Brain microvascular endothelial cell (primary cell): ENCODE measurements at regions not wholly inside any gene's neighbourhood (a gene's known extent, or its start where the extent isn't known, plus 50 kb on each side); places are given as distances from the start of the nearest gene placed in this dataset.

Source experiments
- DNase-seq: peaks from one replicate; pipeline ENCODE4 v3.0.0-alpha.2; 2020
- H3K27ac ChIP-seq: fragments of 250-450 bp; sonication (Bioruptor Pico); 2 replicates; pipeline ENCODE4 v1.5.1; 2020; ENCODE audit warnings: mild to moderate bottlenecking, moderate library complexity
- H3K27me3 ChIP-seq: fragments of 250-450 bp; sonication (Bioruptor Pico); replicated peaks from 2 replicates; pipeline ENCODE4 v1.5.1; 2020; ENCODE audit warnings: mild to moderate bottlenecking
- H3K36me3 ChIP-seq: fragments of 250-450 bp; sonication (Bioruptor Pico); replicated peaks from 2 replicates; pipeline ENCODE4 v1.5.1; 2020; ENCODE audit warnings: mild to moderate bottlenecking
- H3K4me3 ChIP-seq: 2 replicates; pipeline ENCODE4 v1.5.1; 2011; ENCODE audit warnings: low read depth, mild to moderate bottlenecking, control low read depth, low read length, moderate library complexity
- in situ Hi-C: cut with HindIII; loops from 2 replicates; pipeline ENCODE4 v1.10.0; 2017; ENCODE audit warnings: low sequenced_read_pairs, low pct_ligation_motif_present
- TF ChIP-seq, protein P1 (sequence below): IDR thresholded peaks from 2 replicates; pipeline ENCODE4 v1.5.1; 2011; ENCODE audit warnings: low read depth, mild to moderate bottlenecking, moderate library complexity, low read length, control low read depth, inconsistent platforms; ENCODE audit errors: missing control alignments

DNA sequence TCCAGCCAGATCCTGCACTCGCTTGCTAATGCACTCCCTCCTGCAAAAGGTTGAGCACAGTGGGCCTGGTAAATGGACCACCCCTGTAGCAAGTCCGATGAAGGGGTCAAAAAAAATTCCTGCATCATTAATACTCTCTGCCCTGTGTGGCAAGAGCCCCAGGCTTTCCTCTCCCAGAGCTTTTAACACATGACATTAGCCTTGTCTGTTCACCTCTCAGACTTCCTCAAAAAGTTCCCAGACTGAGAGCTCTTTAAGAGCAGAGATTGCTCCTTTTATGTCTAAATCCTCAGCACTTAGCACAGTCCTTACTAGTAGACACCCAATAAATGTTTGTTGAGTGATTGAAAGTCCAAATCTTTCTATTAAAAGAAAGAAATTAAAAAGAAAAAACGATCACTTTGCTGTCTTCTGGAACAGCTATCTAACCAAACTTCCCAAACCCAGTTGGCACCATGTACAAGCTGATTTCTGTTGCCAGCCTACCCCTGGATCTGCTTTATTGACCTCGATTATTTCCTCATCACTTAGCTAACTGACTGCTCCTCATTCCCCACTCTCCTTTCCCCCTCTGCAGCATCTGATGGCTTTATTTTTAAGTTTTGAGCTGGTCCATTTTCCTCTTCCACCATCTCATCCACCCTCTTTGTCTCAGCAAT, 209.8 kb downstream of the ENC1 start:
- DNase-seq = no peak
- H3K36me3 ChIP-seq = no peaks in the 10 kb centered on the region
- no peak overlapping the region for H3K4me3 ChIP-seq
- H3K27me3 ChIP-seq = no peaks in the 10 kb centered on the region
- in situ Hi-C loops = no loop called here
- H3K27ac ChIP-seq = no peak overlapping the region
- TF ChIP-seq, protein P1, sequence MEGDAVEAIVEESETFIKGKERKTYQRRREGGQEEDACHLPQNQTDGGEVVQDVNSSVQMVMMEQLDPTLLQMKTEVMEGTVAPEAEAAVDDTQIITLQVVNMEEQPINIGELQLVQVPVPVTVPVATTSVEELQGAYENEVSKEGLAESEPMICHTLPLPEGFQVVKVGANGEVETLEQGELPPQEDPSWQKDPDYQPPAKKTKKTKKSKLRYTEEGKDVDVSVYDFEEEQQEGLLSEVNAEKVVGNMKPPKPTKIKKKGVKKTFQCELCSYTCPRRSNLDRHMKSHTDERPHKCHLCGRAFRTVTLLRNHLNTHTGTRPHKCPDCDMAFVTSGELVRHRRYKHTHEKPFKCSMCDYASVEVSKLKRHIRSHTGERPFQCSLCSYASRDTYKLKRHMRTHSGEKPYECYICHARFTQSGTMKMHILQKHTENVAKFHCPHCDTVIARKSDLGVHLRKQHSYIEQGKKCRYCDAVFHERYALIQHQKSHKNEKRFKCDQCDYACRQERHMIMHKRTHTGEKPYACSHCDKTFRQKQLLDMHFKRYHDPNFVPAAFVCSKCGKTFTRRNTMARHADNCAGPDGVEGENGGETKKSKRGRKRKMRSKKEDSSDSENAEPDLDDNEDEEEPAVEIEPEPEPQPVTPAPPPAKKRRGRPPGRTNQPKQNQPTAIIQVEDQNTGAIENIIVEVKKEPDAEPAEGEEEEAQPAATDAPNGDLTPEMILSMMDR = no peak

- H3K36me3 ChIP-seq = no peaks in the 10 kb centered on the region
- no peak for DNase-seq
- TF ChIP-seq, protein P1 = no peak
- H3K4me3 ChIP-seq = no peak overlapping the region
- in situ Hi-C loops = no loop called here
- no peaks in the 10 kb centered on the region for H3K27me3 ChIP-seq
- H3K27ac ChIP-seq = no peak overlapping the region
These were observed 211.0 kb downstream of the ENC1 start for GRCh38 chr5:74429495-74429894.

GRCh38 chr5:74428876-74429275, 211.7 kb downstream of the ENC1 start:
- Histone ChIP-seq H3K27me3 (no peaks in the 10 kb centered on the region), H3K36me3 (no peaks in the 10 kb centered on the region), H3K27ac (no peak overlapping the region), H3K4me3 (no peak overlapping the region)
- TF ChIP-seq, protein P1 = no peak
- DNase-seq = no peak
- in situ Hi-C loops = no loop called here

DNA sequence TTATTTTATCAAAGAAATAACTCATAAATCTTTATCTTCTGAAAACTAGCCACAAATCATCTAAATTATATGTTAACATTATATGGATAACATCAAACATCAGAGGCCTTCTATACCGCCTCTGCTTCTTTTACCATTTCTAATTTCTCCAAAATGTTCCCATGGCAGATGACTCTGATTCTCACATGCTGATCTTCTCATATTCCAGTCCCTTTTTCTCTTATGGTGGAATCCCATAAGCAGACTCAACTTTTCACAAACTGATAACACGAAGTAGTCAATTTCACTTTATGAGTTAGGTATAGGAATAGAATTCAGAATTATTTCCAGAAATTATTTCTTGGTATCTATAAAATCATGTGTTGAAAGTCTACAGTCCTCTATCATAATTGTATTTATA, 212.3 kb downstream of the ENC1 start:
- Histone ChIP-seq H3K36me3 (no peaks in the 10 kb centered on the region), H3K4me3 (no peak overlapping the region), H3K27ac (no peak overlapping the region), H3K27me3 (no peaks in the 10 kb centered on the region)
- in situ Hi-C loops = no loop called here
- DNase-seq = no peak
- TF ChIP-seq, protein P1 = no peak

DNA sequence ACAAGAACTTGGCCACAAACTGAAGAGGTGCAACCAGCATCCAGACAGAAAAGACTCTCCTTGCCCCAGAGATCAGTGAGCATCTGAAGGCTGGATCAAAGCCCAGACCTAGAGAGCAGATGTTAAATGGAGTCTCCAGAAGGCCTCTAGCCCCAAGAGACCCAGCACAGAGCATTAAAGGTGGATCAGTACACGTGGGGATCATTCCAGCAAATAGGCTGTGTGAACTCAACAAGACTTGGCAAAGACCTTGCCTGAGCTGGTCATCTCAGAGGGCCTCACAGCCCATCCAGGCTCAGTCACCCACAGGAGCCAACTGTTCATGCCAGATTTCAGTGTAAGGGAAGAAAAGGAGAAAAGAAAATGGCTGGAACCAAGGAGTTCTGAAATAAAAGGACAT, 214.0 kb downstream of the ENC1 start:
- no peaks in the 10 kb centered on the region for H3K27me3 ChIP-seq
- H3K36me3 ChIP-seq = no peaks in the 10 kb centered on the region
- H3K27ac ChIP-seq = no peak overlapping the region
- TF ChIP-seq, protein P1 = no peak
- no peak overlapping the region for H3K4me3 ChIP-seq
- DNase-seq = no peak
- in situ Hi-C loops = no loop called here

DNA sequence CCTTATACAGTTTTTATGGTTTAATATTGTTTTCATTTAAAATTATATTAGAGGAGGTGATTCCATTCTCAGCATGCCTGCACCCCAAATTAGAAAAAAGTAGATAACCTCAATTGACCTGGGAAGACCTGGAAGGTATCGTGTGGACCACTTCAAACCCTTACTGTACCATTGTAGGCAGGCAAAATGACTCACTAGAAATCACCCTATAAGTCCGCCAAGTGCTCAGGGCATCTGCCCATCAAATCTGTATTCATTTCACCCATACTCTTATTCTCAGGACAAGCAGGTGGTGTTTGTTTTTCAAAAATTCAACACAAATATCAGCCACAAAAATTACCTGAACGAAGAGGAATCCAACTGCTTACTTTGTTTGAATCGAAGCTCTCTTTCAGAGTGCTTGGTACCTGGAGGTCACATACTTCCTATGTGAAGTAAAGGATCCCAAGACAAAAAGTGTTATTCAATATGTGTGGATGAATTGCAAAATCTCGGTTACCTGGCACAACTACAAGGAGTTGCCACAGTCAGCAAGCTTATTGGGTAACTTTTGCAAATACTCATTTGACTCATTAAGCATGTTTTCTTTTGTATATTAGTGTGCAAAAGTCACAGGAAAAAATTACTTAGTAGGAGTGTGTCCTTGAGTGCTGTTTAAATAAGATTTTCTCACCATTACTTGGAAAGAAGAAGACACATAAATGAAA, 216.2 kb downstream of the ENC1 start:
- Histone ChIP-seq H3K27me3 (no peaks in the 10 kb centered on the region), H3K27ac (no peak overlapping the region), H3K36me3 (no peaks in the 10 kb centered on the region), H3K4me3 (no peak overlapping the region)
- DNase-seq = no peak
- TF ChIP-seq, protein P1 = no peak
- in situ Hi-C loops = no loop called here
